GM12801 (cell line): ENCODE measurements at regions not wholly inside any gene's neighbourhood (a gene's known extent, or its start where the extent isn't known, plus 50 kb on each side); places are given as distances from the start of the nearest gene placed in this dataset.

Experiments used
- TF ChIP-seq, protein P1 (sequence below): IDR thresholded peaks from one replicate; pipeline ENCODE4 v1.5.1; 2011; ENCODE audit warnings: control low read depth; ENCODE audit not compliant: insufficient read length; ENCODE audit errors: extremely low read depth

GRCh38 chr7:131633342-131633843 lies 77.0 kb upstream of the PODXL start:
- TF ChIP-seq, protein P1, sequence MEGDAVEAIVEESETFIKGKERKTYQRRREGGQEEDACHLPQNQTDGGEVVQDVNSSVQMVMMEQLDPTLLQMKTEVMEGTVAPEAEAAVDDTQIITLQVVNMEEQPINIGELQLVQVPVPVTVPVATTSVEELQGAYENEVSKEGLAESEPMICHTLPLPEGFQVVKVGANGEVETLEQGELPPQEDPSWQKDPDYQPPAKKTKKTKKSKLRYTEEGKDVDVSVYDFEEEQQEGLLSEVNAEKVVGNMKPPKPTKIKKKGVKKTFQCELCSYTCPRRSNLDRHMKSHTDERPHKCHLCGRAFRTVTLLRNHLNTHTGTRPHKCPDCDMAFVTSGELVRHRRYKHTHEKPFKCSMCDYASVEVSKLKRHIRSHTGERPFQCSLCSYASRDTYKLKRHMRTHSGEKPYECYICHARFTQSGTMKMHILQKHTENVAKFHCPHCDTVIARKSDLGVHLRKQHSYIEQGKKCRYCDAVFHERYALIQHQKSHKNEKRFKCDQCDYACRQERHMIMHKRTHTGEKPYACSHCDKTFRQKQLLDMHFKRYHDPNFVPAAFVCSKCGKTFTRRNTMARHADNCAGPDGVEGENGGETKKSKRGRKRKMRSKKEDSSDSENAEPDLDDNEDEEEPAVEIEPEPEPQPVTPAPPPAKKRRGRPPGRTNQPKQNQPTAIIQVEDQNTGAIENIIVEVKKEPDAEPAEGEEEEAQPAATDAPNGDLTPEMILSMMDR, result no peak

DNA sequence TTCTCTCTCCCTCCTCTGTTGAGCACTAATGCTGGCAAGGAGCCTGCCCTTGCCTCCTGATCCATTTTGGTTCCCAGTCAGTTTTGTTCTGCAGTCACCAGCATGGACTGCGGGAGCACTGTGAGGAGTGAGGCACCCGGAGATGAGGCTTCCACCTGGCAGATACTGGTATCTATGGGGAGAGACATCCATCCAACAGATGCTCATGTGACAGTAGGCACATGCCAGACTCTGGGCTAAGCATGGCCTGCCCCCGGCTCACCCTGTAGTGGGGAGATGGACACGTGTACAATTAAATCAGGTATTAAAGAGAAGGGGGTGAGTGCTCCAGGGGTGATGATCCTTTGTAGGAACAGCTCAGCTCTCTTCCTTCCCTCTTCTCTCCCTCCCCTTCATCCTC lies 74.0 kb upstream of the PODXL start:
- TF ChIP-seq, protein P1, result no peak

- TF ChIP-seq, protein P1, result no peak
These were observed 72.9 kb upstream of the PODXL start for GRCh38 chr7:131629217-131629882.

- TF ChIP-seq, protein P1, result no peak
These were observed 72.2 kb upstream of the PODXL start for GRCh38 chr7:131628634-131629033.

GRCh38 chr7:131627735-131628190 lies 71.3 kb upstream of the PODXL start:
- TF ChIP-seq, protein P1, result no peak

DNA sequence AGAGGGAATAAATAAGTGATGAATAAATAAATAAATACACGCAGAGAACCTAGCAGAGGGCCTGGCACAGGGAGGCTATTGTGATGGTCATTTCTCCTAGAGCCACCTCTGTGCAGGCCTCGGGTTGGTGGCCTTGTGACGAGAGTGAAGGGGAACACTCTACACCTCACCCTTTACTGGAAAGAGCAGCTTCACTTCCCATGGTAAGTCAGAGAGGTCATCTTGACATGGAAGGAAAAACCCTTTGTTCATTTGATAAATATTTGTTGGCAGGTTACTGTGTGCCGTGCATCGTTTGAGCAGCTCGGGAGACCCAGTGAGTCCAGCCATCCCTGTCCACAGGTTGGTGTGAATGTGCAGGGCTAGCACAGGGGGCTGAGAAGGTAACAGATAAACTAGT lies 70.2 kb upstream of the PODXL start:
- TF ChIP-seq, protein P1, result no peak

DNA sequence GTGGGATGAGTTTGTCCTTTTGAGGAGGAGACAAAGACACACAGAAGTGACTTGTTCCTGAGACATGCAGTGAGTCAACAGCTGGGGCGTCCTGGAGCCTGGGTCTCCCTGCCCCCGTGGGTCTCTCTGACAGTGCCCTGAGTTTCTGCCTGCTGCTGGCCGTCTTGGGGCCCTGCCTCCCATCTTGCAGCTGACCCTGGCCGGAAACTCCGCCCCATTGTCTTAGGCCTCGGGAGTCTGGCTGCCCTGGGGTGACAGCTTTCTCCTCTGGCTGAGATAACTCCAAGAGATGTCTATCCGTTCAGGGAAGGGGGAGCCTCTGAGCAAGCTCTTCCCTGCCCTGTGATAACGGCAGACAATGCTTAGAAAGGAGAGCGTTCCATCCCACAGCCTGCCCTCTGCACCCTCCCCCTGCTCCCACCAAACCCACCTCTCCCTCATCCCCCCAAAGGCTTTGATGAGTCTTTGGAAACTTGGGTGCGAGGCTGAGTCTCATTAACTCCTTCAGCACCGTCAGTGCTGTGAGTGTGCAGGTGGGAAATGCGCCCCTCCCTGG lies 69.5 kb upstream of the PODXL start:
- TF ChIP-seq, protein P1, result no peak
